MM.1S (cell line): ENCODE measurements at regions not wholly inside any gene's neighbourhood (a gene's known extent, or its start where the extent isn't known, plus 50 kb on each side); places are given as distances from the start of the nearest gene placed in this dataset.

Source experiments
- DNase-seq: peaks from one replicate; pipeline ENCODE4 v3.0.0-alpha.2; 2015
- H2AFZ ChIP-seq: fragments of 300-600 bp; sonication (generic); 2 replicates; pipeline ENCODE4 v1.6.0; 2016; ENCODE audit warnings: antibody characterized with exemption, low read length
- H3F3A ChIP-seq: fragments of 300-600 bp; sonication (generic); 2 replicates; pipeline ENCODE4 v1.6.1; 2016; ENCODE audit warnings: mild to moderate bottlenecking, antibody characterized with exemption, low read length, moderate library complexity, mixed read lengths; ENCODE audit not compliant: insufficient read depth
- H3K27ac ChIP-seq: fragments of 300-600 bp; sonication (generic); 2 replicates; pipeline ENCODE4 v1.5.1; 2016; ENCODE audit warnings: mild to moderate bottlenecking, low read length
- H3K27me3 ChIP-seq: fragments of 300-600 bp; sonication (generic); replicated peaks from 2 replicates; pipeline ENCODE4 v1.6.0; 2016; ENCODE audit warnings: low read length; ENCODE audit not compliant: insufficient read depth
- H3K36me3 ChIP-seq: fragments of 300-600 bp; sonication (generic); replicated peaks from 2 replicates; pipeline ENCODE4 v1.6.1; 2016; ENCODE audit warnings: mild to moderate bottlenecking, low read length, mixed read lengths; ENCODE audit not compliant: insufficient read depth
- H3K4me1 ChIP-seq: fragments of 300-600 bp; sonication (generic); 2 replicates; pipeline ENCODE4 v1.6.1; 2016; ENCODE audit warnings: low read length, mixed read lengths
- H3K4me2 ChIP-seq: fragments of 300-600 bp; sonication (generic); 2 replicates; pipeline ENCODE4 v1.6.0; 2016; ENCODE audit warnings: low read depth, low read length
- H3K4me3 ChIP-seq: fragments of 300-600 bp; sonication (generic); 2 replicates; pipeline ENCODE4 v1.5.1; 2016; ENCODE audit warnings: low read length, mixed read lengths
- H3K79me2 ChIP-seq: fragments of 300-600 bp; sonication (generic); 2 replicates; pipeline ENCODE4 v1.6.1; 2016; ENCODE audit warnings: mixed run types, low read length, mixed read lengths
- H3K9ac ChIP-seq: fragments of 300-600 bp; sonication (generic); 2 replicates; pipeline ENCODE4 v1.6.1; 2016; ENCODE audit warnings: low read length, mixed read lengths
- H3K9me2 ChIP-seq: fragments of 300-600 bp; sonication (generic); replicated peaks from 2 replicates; pipeline ENCODE4 v1.6.1; 2016; ENCODE audit warnings: mild to moderate bottlenecking, low read length, mixed read lengths; ENCODE audit not compliant: insufficient read depth
- H3K9me3 ChIP-seq: fragments of 300-600 bp; sonication (generic); replicated peaks from 2 replicates; pipeline ENCODE4 v1.6.1; 2016; ENCODE audit warnings: mild to moderate bottlenecking, low read length, mixed read lengths; ENCODE audit not compliant: insufficient read depth
- H4K20me1 ChIP-seq: fragments of 300-600 bp; sonication (generic); 2 replicates; pipeline ENCODE4 v1.6.1; 2016; ENCODE audit warnings: mild to moderate bottlenecking, low read length, moderate library complexity, mixed read lengths; ENCODE audit not compliant: insufficient read depth
- EZH2 ChIP-seq: fragments of 300-600 bp; sonication (generic); optimal IDR thresholded peaks from 2 replicates; pipeline ENCODE3; 2017; ENCODE audit warnings: low read depth, mild to moderate bottlenecking, antibody characterized with exemption, low read length, mixed read lengths
- EZH2phosphoT487 ChIP-seq: fragments of 300-600 bp; sonication (generic); IDR thresholded peaks from 2 replicates; pipeline ENCODE4 v1.6.1; 2018; ENCODE audit warnings: antibody characterized with exemption, low read length
- TF ChIP-seq, protein P1 (sequence below): fragments of 300-600 bp; sonication (generic); IDR thresholded peaks from 2 replicates; pipeline ENCODE4 v1.5.1; 2016; ENCODE audit warnings: antibody characterized with exemption, low read length, mixed read lengths

DNA sequence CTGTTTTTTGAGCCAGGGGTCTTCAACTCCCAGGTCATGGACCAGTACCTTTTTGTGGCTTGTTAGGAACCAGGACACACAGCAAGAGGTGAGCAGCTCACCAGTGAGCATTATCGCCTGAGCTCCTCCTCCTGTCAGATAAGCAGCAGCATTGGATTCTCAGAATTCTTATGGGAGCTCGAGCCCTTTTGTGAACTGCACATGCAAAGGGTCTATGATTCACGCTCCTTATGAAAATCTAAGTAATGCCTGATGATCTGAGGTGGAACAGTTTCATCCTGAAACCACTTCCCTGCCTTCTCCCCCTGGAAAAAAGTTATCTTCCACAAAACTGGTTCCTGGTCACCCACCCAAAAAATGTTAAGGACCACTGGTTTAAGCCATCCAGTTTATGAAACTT lies 1047.6 kb downstream of the OTOL1 start:
- Histone ChIP-seq H3K9me2 (no peaks in the 10 kb centered on the region), H3K9ac (no peak overlapping the region), H3K36me3 (no peaks in the 10 kb centered on the region), H3K9me3 (no peaks in the 10 kb centered on the region), H4K20me1 (no peaks in the 10 kb centered on the region), H3F3A (no peaks in the 10 kb centered on the region), H3K27ac (no peak overlapping the region), H3K4me2 (no peak overlapping the region), H3K79me2 (no peaks in the 10 kb centered on the region), H3K4me1 (no peaks in the 10 kb centered on the region), H3K27me3 (no peaks in the 10 kb centered on the region), H3K4me3 (no peak overlapping the region), H2AFZ (no peak overlapping the region)
- TF ChIP-seq EZH2phosphoT487 (no peak), EZH2 (no peak)
- TF ChIP-seq, protein P1, sequence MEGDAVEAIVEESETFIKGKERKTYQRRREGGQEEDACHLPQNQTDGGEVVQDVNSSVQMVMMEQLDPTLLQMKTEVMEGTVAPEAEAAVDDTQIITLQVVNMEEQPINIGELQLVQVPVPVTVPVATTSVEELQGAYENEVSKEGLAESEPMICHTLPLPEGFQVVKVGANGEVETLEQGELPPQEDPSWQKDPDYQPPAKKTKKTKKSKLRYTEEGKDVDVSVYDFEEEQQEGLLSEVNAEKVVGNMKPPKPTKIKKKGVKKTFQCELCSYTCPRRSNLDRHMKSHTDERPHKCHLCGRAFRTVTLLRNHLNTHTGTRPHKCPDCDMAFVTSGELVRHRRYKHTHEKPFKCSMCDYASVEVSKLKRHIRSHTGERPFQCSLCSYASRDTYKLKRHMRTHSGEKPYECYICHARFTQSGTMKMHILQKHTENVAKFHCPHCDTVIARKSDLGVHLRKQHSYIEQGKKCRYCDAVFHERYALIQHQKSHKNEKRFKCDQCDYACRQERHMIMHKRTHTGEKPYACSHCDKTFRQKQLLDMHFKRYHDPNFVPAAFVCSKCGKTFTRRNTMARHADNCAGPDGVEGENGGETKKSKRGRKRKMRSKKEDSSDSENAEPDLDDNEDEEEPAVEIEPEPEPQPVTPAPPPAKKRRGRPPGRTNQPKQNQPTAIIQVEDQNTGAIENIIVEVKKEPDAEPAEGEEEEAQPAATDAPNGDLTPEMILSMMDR: no peak
- no peak for DNase-seq

DNA sequence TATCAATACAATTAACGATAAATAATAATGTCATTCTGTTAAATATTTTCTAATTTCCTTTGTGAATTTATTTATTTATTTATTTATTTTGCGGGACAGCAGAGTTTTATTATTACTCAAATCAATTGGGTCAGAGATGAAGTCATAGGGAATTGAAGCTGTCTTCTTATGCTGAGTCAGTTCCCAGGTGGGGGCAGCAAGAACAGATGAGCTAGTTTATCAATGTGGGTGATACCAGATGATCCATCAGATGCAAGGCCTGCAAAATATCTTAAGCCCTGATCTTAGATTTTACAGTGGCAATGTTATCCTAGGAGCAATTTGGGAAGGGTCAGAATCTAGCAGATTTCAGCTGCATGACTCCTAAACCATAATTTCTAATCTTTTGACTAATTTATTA lies 1050.3 kb downstream of the OTOL1 start:
- Histone ChIP-seq H3K4me2 (no peak overlapping the region), H3K27me3 (no peaks in the 10 kb centered on the region), H3K9me2 (no peaks in the 10 kb centered on the region), H2AFZ (no peak overlapping the region), H3K79me2 (no peaks in the 10 kb centered on the region), H3K27ac (no peak overlapping the region), H3K9ac (no peak overlapping the region), H3K36me3 (no peaks in the 10 kb centered on the region), H4K20me1 (no peaks in the 10 kb centered on the region), H3K9me3 (no peaks in the 10 kb centered on the region), H3F3A (no peaks in the 10 kb centered on the region), H3K4me1 (no peaks in the 10 kb centered on the region), H3K4me3 (no peak overlapping the region)
- TF ChIP-seq, protein P1: no peak
- TF ChIP-seq EZH2phosphoT487: no peak
- no peak for TF ChIP-seq EZH2
- DNase-seq: no peak

DNA sequence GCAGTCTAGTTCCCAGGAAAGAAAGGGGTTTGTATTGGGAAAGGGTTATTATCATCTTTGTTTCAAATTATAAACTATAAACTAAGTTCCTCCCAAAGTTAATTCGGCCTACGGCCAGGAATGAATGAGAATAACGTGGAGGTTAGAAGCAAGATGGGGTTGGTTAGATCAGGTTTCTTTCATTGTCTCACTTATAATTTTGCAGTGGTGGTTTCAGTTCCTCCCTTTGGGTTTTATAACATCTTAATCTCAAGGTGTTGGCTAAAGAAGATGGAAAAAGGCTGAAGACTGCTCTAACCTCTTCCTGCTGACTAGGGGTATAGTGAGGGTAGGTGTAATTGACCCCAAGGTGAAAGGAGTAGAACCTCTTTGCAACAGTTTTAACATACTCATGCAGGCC lies 1050.7 kb downstream of the OTOL1 start:
- no peaks in the 10 kb centered on the region for H3F3A ChIP-seq
- H3K79me2 ChIP-seq: no peaks in the 10 kb centered on the region
- no peak overlapping the region for H3K9ac ChIP-seq
- no peaks in the 10 kb centered on the region for H3K4me1 ChIP-seq
- no peak overlapping the region for H3K27ac ChIP-seq
- H3K4me2 ChIP-seq: no peak overlapping the region
- no peak for TF ChIP-seq EZH2
- TF ChIP-seq EZH2phosphoT487: no peak
- TF ChIP-seq, protein P1: no peak
- H3K9me3 ChIP-seq: no peaks in the 10 kb centered on the region
- no peaks in the 10 kb centered on the region for H3K9me2 ChIP-seq
- H4K20me1 ChIP-seq: no peaks in the 10 kb centered on the region
- no peak for DNase-seq
- no peaks in the 10 kb centered on the region for H3K27me3 ChIP-seq
- no peak overlapping the region for H3K4me3 ChIP-seq
- H3K36me3 ChIP-seq: no peaks in the 10 kb centered on the region
- H2AFZ ChIP-seq: no peak overlapping the region
